ENCODE measurements at regions not wholly inside any gene's neighbourhood (a gene's known extent, or its start where the extent isn't known, plus 50 kb on each side); places are given as distances from the start of the nearest gene placed in this dataset.

- no peak for DNase-seq (ENCODE audit: insufficient read length, low spot score)
- peak; percentile 80 for FAIRE-seq
These were observed 58.3 kb upstream of the MAGEB2 start for GRCh38 chrX:30156880-30157560.

- FAIRE-seq (no peak), DNase-seq (ENCODE audit: insufficient read length, low spot score) (no peak)
These were observed 54.3 kb upstream of the MAGEB2 start for GRCh38 chrX:30161043-30161442.

All from HTR-8/SVneo (cell line).